Left hindlimb (tissue), 1 donor: ENCODE measurements at regions not wholly inside any gene's neighbourhood (a gene's known extent, or its start where the extent isn't known, plus 50 kb on each side); places are given as distances from the start of the nearest gene placed in this dataset.

Experiments used
- DNase-seq: peaks from one replicate; pipeline ENCODE4 v3.0.0-alpha.2; 2018

- no peak for DNase-seq
These were observed 1165.7 kb downstream of the NLGN4Y start for GRCh38 chrY:15689994-15690393.

GRCh38 chrY:15702131-15702530, 1177.8 kb downstream of the NLGN4Y start:
- DNase-seq: no peak

DNA sequence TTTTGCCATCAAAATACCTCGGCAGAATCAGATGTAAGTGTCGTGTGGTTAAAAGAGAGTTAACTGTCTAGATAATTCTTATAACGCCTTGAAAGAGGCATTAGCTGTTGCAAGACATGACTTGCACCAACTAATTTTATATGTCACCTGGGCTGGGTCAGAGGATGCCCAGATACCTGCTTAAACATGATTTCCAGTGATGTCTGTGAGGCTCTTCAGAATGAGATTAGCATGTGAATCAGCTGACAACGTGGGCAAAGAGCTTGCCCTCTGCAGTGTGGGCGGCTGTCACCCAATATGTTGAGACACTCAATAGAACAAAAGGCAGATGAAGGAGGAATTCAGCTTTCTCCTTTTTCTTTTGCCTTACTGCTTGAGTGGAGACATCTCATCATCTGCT, 1180.6 kb downstream of the NLGN4Y start:
- no peak for DNase-seq

DNA sequence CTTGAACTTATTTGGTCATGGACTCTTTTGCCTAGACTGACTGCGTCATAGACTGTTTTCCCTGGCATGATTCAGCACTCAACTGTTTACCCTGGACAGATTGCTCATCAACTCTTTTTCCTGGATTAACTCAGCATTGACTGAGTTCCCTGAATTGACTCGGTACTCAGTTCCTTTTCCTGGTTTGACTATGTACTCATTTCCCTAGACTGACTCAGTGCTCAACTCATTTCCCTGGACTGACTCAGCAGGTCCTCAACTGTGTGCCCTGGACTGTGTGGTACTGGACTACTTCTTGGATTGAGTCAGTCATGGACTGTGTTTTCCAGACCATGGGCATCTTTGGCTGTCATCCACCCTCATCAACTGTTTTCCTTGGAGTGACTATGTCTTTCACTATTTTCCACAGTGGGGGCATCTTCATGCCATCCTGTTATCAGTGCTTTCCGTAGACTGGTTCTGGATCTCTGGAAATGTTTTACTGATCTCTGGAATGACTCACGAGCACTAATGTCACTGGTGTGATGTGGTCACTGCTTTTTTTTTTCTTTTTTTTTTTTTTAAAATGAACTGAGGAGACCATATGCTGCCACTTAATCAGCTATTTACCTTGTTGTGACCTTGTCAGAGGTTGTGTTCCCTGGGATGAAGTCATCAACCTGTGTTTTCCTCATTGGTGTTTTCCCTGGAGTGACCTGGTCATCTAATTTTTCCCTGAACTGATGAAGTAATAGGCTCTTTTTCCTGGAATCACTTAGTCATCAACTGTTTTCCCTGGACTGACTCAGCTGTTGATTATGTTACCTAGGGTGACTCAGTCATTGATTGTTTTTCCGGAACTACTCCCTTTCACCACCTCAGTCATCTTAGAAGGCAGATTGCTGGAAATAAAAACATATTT, 1225.5 kb downstream of the NLGN4Y start:
- DNase-seq: no peak

- DNase-seq: no peak
These were observed 1226.7 kb downstream of the NLGN4Y start for GRCh38 chrY:15751001-15751400.

GRCh38 chrY:15756266-15756665, 1231.9 kb downstream of the NLGN4Y start:
- DNase-seq: no peak

- no peak for DNase-seq
These were observed 1249.2 kb downstream of the NLGN4Y start for GRCh38 chrY:15773579-15773978.

DNA sequence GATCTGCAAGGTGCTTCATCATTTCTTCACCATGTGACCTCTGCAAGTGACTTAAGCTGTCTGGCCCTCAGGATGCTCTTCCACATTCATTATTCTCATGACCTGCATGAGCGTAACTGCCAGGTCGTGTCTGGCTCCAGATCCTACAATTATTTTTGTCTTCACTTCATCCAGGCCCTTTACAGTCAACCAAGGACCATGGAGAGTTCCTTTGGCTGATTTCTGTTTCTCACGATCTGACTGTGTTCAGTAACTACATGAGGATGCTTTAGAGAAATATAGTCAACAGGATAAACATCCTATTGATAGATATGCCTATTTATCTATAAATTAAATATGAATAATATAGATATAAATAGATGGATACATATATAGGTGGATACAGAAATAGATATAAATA, 1251.6 kb downstream of the NLGN4Y start:
- DNase-seq: no peak

- no peak for DNase-seq
These were observed 1255.6 kb downstream of the NLGN4Y start for GRCh38 chrY:15779891-15780290.

GRCh38 chrY:15800021-15800420, 1275.7 kb downstream of the NLGN4Y start:
- DNase-seq: no peak

- DNase-seq: no peak
These were observed 1281.7 kb downstream of the NLGN4Y start for GRCh38 chrY:15805985-15806384.

DNA sequence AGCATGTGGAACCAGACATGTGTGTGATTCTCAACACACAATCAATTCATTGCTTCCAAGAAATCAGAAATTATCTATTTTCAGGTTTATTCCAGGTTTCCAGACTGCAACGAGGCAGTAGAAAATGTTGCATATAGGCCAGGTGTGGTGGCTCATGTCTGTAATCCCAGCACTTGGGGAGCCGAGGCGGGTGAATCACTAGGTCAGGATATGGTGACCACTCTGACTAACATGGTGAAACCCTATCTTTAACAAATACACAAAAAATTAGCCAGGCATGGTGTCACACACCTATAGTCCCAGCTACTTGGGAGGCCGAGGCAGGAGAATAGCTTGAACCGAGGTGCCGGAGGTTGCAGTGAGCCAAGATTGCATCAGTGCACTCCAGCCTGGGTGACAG, 1289.9 kb downstream of the NLGN4Y start:
- DNase-seq: no peak
